H1 (cell line): ENCODE measurements at regions not wholly inside any gene's neighbourhood (a gene's known extent, or its start where the extent isn't known, plus 50 kb on each side); places are given as distances from the start of the nearest gene placed in this dataset.

ENCODE experiments used
- CTCF ChIA-PET: fragments of 300-600 bp; sonication (Branson Sonifier 250); formaldehyde crosslinking; loops from one replicate; lab custom pipeline; 2021; ENCODE audit not compliant: partially characterized antibody; lab: Charles Lee
- POLR2A ChIA-PET: fragments of 300-600 bp; sonication (Branson Sonifier 250); formaldehyde crosslinking; loops from one replicate; lab custom pipeline; 2021; ENCODE audit warnings: inconsistent platforms; ENCODE audit not compliant: partially characterized antibody; lab: Charles Lee
- DNase-seq, 2 experiments: peaks; one replicate each; pipeline versions ENCODE4 v3.0.0 to v3.0.0-alpha.2; 2010 to 2022; ENCODE audit warnings: low spot score in 2 of 2, low read depth in 1 of 2, mixed read lengths in 1 of 2
- FAIRE-seq: peaks from 2 replicates; lab custom pipeline; 2011; peaks lifted over from hg19 to GRCh38; lab: Jason Lieb, UNC
- H2AFZ ChIP-seq: 2 replicates; pipeline ENCODE4 v1.8.1; 2012; ENCODE audit warnings: low read length, inconsistent platforms
- H2AK5ac ChIP-seq: 2 replicates; pipeline ENCODE4 v1.6.1; 2013; ENCODE audit warnings: low read depth, low read length
- H2BK120ac ChIP-seq: replicated peaks from 2 replicates; pipeline ENCODE3; 2013; ENCODE audit warnings: low read depth, low read length, inconsistent platforms
- H2BK12ac ChIP-seq: 2 replicates; pipeline ENCODE4 v1.6.1; 2013; ENCODE audit warnings: low read depth, low read length
- H2BK15ac ChIP-seq: 2 replicates; pipeline ENCODE4 v1.6.1; 2013; ENCODE audit warnings: low read length
- H2BK20ac ChIP-seq: 2 replicates; pipeline ENCODE4 v1.6.1; 2013; ENCODE audit warnings: low read length
- H2BK5ac ChIP-seq: 2 replicates; pipeline ENCODE4 v1.6.1; 2013; ENCODE audit warnings: low read depth, low read length
- H3K14ac ChIP-seq: 2 replicates; pipeline ENCODE4 v1.6.1; 2013; ENCODE audit warnings: inconsistent platforms; ENCODE audit not compliant: insufficient read length
- H3K18ac ChIP-seq: 2 replicates; pipeline ENCODE4 v1.6.1; 2013; ENCODE audit warnings: low read length; ENCODE audit errors: extremely low read depth
- H3K23ac ChIP-seq: 2 replicates; pipeline ENCODE4 v1.6.1; 2013; ENCODE audit warnings: inconsistent platforms; ENCODE audit not compliant: insufficient read length
- H3K23me2 ChIP-seq: 2 replicates; pipeline ENCODE4 v1.6.1; 2013; ENCODE audit warnings: low read depth, low read length
- H3K27ac ChIP-seq: 2 replicates; pipeline ENCODE4 v1.6.1; 2011; ENCODE audit warnings: low read depth, low read length, inconsistent platforms
- H3K27me3 ChIP-seq, 4 experiments: replicated peaks in 1 of 4; 1 replicate in 1 of 4; 2 replicates in 3 of 4; pipeline versions ENCODE4 v1.6.1 to v1.8.1; 2011 to 2013; ENCODE audit warnings: low read length in 3 of 4, mild to moderate bottlenecking in 3 of 4, inconsistent platforms in 2 of 4, mixed read lengths in 2 of 4, moderate library complexity in 1 of 4; ENCODE audit not compliant: control insufficient read depth in 3 of 4, insufficient read depth in 3 of 4; ENCODE audit errors: extremely low read depth in 1 of 4
- H3K36me3 ChIP-seq, 4 experiments: 2 replicates each; pipeline versions ENCODE4 v1.6.1 to v1.8.1; 2011 to 2013; ENCODE audit warnings: mild to moderate bottlenecking in 4 of 4, low read length in 3 of 4, moderate library complexity in 2 of 4, control low read depth in 1 of 4, inconsistent platforms in 1 of 4; ENCODE audit not compliant: insufficient read depth in 4 of 4, control insufficient read depth in 2 of 4
- H3K4ac ChIP-seq: replicated peaks from 2 replicates; pipeline ENCODE3; 2013; ENCODE audit warnings: low read length, low read depth, mixed read lengths, inconsistent platforms; ENCODE audit not compliant: insufficient read length
- H3K4me1 ChIP-seq, 4 experiments: replicated peaks in 1 of 4; 1 replicate in 1 of 4; 2 replicates in 3 of 4; pipeline versions ENCODE4 v1.6.1 to v1.8.1; 2011 to 2013; ENCODE audit warnings: low read length in 3 of 4, inconsistent platforms in 2 of 4, mixed read lengths in 1 of 4; ENCODE audit not compliant: insufficient read depth in 4 of 4, control insufficient read depth in 3 of 4
- H3K4me2 ChIP-seq, 2 experiments: 2 replicates each; pipeline versions ENCODE4 v1.6.1 to v1.8.1; 2011 to 2013; ENCODE audit warnings: low read depth in 2 of 2, low read length in 2 of 2, control low read depth in 1 of 2, inconsistent platforms in 1 of 2, mild to moderate bottlenecking in 1 of 2; ENCODE audit not compliant: insufficient read depth in 1 of 2
- H3K4me3 ChIP-seq, 4 experiments: fragments of 200-600, 300-600 bp in 1 of 4; sonication (generic), shearing (Covaris generic), sonication (Bioruptor Twin) in 1 of 4; 2 replicates each; pipeline versions ENCODE4 v1.5.1 to v1.8.1; 2011 to 2016; ENCODE audit warnings: low read length in 4 of 4, low read depth in 3 of 4, control low read depth in 2 of 4, inconsistent platforms in 2 of 4, mild to moderate bottlenecking in 2 of 4, mixed read lengths in 1 of 4, moderate library complexity in 1 of 4; ENCODE audit not compliant: insufficient read depth in 2 of 4; ENCODE audit errors: extremely low read depth in 1 of 4
- H3K56ac ChIP-seq: replicated peaks from 2 replicates; pipeline ENCODE3; 2013; ENCODE audit warnings: low read depth, mild to moderate bottlenecking, mixed read lengths, low read length, inconsistent platforms; ENCODE audit not compliant: insufficient read length
- H3K79me1 ChIP-seq: 2 replicates; pipeline ENCODE4 v1.6.1; 2013; ENCODE audit warnings: low read depth, low read length, control low read depth
- H3K79me2 ChIP-seq, 2 experiments: 2 replicates each; pipeline versions ENCODE4 v1.6.1 to v1.8.1; 2012 to 2013; ENCODE audit warnings: low read length in 2 of 2, mild to moderate bottlenecking in 2 of 2, inconsistent platforms in 1 of 2; ENCODE audit not compliant: insufficient read depth in 2 of 2, control insufficient read depth in 1 of 2
- H3K9ac ChIP-seq, 4 experiments: replicated peaks in 1 of 4; 1 replicate in 1 of 4; 2 replicates in 3 of 4; pipeline versions ENCODE4 v1.6.1 to v1.8.1; 2011 to 2013; ENCODE audit warnings: low read depth in 3 of 4, low read length in 3 of 4, control low read depth in 2 of 4, mild to moderate bottlenecking in 2 of 4, moderate library complexity in 2 of 4, inconsistent platforms in 1 of 4; ENCODE audit errors: extremely low read depth in 1 of 4
- H3K9me3 ChIP-seq, 2 experiments: 2 replicates each; pipeline versions ENCODE4 v1.6.1 to v1.8.1; 2012 to 2013; ENCODE audit warnings: mild to moderate bottlenecking in 2 of 2, moderate library complexity in 2 of 2, control low read depth in 1 of 2, inconsistent platforms in 1 of 2, low read depth in 1 of 2, low read length in 1 of 2, mixed read lengths in 1 of 2; ENCODE audit not compliant: insufficient read depth in 2 of 2
- H4K20me1 ChIP-seq, 2 experiments: replicated peaks in 1 of 2; 2 replicates each; pipeline versions ENCODE3 to v1.8.1; 2011 to 2013; ENCODE audit warnings: inconsistent platforms in 2 of 2, low read length in 2 of 2, mild to moderate bottlenecking in 1 of 2; ENCODE audit not compliant: insufficient read depth in 2 of 2, control insufficient read depth in 1 of 2
- H4K5ac ChIP-seq: 2 replicates; pipeline ENCODE4 v1.6.1; 2013; ENCODE audit warnings: low read length, low read depth, mixed read lengths, inconsistent platforms; ENCODE audit not compliant: insufficient read length
- H4K8ac ChIP-seq: 2 replicates; pipeline ENCODE4 v1.8.0; 2013; ENCODE audit warnings: mild to moderate bottlenecking, moderate library complexity, low read length, inconsistent platforms; ENCODE audit not compliant: insufficient read depth; ENCODE audit errors: extremely low read depth
- H4K91ac ChIP-seq: replicated peaks from 2 replicates; pipeline ENCODE3; 2013; ENCODE audit warnings: low read length, mixed read lengths, inconsistent platforms; ENCODE audit not compliant: insufficient read length
- GTF2F1 ChIP-seq: IDR thresholded peaks from 2 replicates; pipeline ENCODE4 v1.6.1; 2012; ENCODE audit warnings: low read depth, low read length, improper control_type of control experiment, borderline replicate concordance
- MAX ChIP-seq: IDR thresholded peaks from 2 replicates; pipeline ENCODE4 v1.6.1; 2012; ENCODE audit warnings: inconsistent platforms
- POLR2AphosphoS5 ChIP-seq: IDR thresholded peaks from 2 replicates; pipeline ENCODE4 v1.6.1; 2011; ENCODE audit warnings: low read depth, low read length
- SP2 ChIP-seq: IDR thresholded peaks from 2 replicates; pipeline ENCODE4 v1.6.1; 2012; ENCODE audit warnings: mild to moderate bottlenecking, low read length, inconsistent platforms
- YY1 ChIP-seq: IDR thresholded peaks from 2 replicates; pipeline ENCODE4 v1.6.1; 2011; ENCODE audit warnings: low read depth, mild to moderate bottlenecking, low read length
- WGBS, 2 experiments: shearing (Covaris generic) in 1 of 2; methylation state at CpG; one replicate each; pipeline versions ENCODE4 v1.1.6 to v1.1.7; 2013 to 2015; ENCODE audit warnings: low lambda C conversion rate in 2 of 2, mixed read lengths in 2 of 2, inconsistent platforms in 1 of 2, low coverage in 1 of 2, missing lambda C conversion rate in 1 of 2; ENCODE audit not compliant: insufficient replicate concordance in 2 of 2, insufficient coverage in 1 of 2, insufficient read length in 1 of 2; ENCODE audit errors: extremely low coverage in 1 of 2, missing lambda C conversion rate in 1 of 2; 5-methylcytosine and 5-hydroxymethylcytosine counted together
- TF ChIP-seq, protein P1 (sequence below): IDR thresholded peaks from 2 replicates; pipeline ENCODE4 v1.6.1; 2012; ENCODE audit warnings: inconsistent platforms

DNA sequence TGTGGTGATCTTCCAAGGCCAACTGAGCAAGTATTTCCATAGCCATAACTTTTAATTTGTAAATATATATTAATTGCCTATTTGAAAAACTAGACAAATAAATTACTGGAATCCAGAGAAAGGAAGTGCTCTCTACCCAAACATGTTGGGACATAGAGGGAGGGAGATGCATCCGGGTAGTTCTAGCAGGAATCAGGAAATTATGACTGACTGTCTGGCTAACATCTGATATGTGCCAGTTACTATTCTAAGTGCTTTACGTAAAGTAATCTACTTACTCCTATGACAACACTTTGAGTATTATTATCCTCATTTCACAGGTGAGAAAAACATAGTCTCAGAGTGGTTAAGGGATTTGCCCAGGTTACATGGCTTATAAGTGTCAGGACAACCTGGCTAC is 147.7 kb upstream of the VASH1 start:
- H3K79me1 ChIP-seq: no peaks in the 10 kb centered on the region
- H3K36me3 ChIP-seq: no peaks in the 10 kb centered on the region
- no peaks in the 10 kb centered on the region for H3K79me2 ChIP-seq
- H3K9me3 ChIP-seq: peaks cover 0 to 3% of the 10 kb centered on the region in 2 experiments; a peak in 2 of 4 replicates
- no peak overlapping the region for H2BK5ac ChIP-seq
- no peak overlapping the region for H2BK120ac ChIP-seq
- H3K23me2 ChIP-seq: peaks cover 2% of the 10 kb centered on the region; the same call in 1 of the 2 replicates
- no peak overlapping the region for H3K9ac ChIP-seq
- no peak for FAIRE-seq
- H2AK5ac ChIP-seq: no peak overlapping the region
- no peak overlapping the region for H3K23ac ChIP-seq
- H2BK15ac ChIP-seq: no peak overlapping the region
- CTCF ChIA-PET: interaction anchor here (1.4 to 1.6 kb wide), 3 partner anchors 11 to 34 kb away, joined by 3 read pairs; no protein-coding TSS in a partner anchor
- H3K27ac ChIP-seq: no peak overlapping the region
- no peak overlapping the region for H2BK12ac ChIP-seq
- WGBS, 2 experiments: 87% methylated on average over 2 of the region's 2 CpGs; no CpG with 5 or more reads in 1 of the 2 experiments
- POLR2A ChIA-PET: no interaction called here
- H3K18ac ChIP-seq: no peak overlapping the region
- no peak for DNase-seq
- no peak overlapping the region for H4K8ac ChIP-seq
- no peak overlapping the region for H4K91ac ChIP-seq
- no peak overlapping the region for H3K4me2 ChIP-seq
- H4K20me1 ChIP-seq: no peaks in the 10 kb centered on the region
- peaks cover 4 to 13% (median 10%) of the 10 kb centered on the region in 4 experiments; a peak in 6 of 7 replicates for H3K4me1 ChIP-seq
- no peak overlapping the region for H3K4ac ChIP-seq
- no peak overlapping the region for H4K5ac ChIP-seq
- H3K14ac ChIP-seq: no peak overlapping the region
- H2AFZ ChIP-seq: no peak overlapping the region
- H3K4me3 ChIP-seq: no peak overlapping the region
- no peak overlapping the region for H2BK20ac ChIP-seq
- no peaks in the 10 kb centered on the region for H3K27me3 ChIP-seq
- no peak overlapping the region for H3K56ac ChIP-seq
- TF ChIP-seq SP2: no peak
- no peak for TF ChIP-seq MAX
- TF ChIP-seq, protein P1, sequence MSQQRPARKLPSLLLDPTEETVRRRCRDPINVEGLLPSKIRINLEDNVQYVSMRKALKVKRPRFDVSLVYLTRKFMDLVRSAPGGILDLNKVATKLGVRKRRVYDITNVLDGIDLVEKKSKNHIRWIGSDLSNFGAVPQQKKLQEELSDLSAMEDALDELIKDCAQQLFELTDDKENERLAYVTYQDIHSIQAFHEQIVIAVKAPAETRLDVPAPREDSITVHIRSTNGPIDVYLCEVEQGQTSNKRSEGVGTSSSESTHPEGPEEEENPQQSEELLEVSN: no peak
- no peak for TF ChIP-seq GTF2F1
- no peak for TF ChIP-seq POLR2AphosphoS5
- no peak for TF ChIP-seq YY1
